OCI-LY7 (cell line): ENCODE measurements at regions not wholly inside any gene's neighbourhood (a gene's known extent, or its start where the extent isn't known, plus 50 kb on each side); places are given as distances from the start of the nearest gene placed in this dataset.

Experiments used
- BruUV-seq: library from RNA; stranded (reverse); fragments of 400-500 nt; replicated peaks from 2 replicates; lab custom pipeline; 2021; lab: Mats Ljungman, UMichigan
- CTCF ChIA-PET: fragments of 300-600 bp; sonication (Branson Sonifier 250); formaldehyde crosslinking; loops from one replicate; lab custom pipeline; 2022; ENCODE audit warnings: antibody characterized with exemption; ENCODE audit not compliant: unreplicated experiment; lab: Charles Lee
- POLR2A ChIA-PET: fragments of 300-600 bp; sonication (Branson Sonifier 250); formaldehyde crosslinking; loops from one replicate; lab custom pipeline; 2022; ENCODE audit warnings: antibody characterized with exemption; lab: Charles Lee
- DNase-seq: peaks from one replicate; pipeline ENCODE4 v3.0.0-alpha.2; 2015; ENCODE audit warnings: low spot score
- H2AFZ ChIP-seq: fragments of 200-600 bp; sonication (generic), shearing (Covaris generic); 2 replicates; pipeline ENCODE4 v1.6.1; 2014; ENCODE audit warnings: mild to moderate bottlenecking, antibody characterized with exemption, low read length, moderate library complexity
- H3K27ac ChIP-seq: fragments of 200-600 bp; sonication (generic); 2 replicates; pipeline ENCODE4 v1.5.1; 2014; ENCODE audit warnings: mixed run types, low read depth, mild to moderate bottlenecking, moderate library complexity, low read length, inconsistent platforms; ENCODE audit not compliant: poor library complexity, severe bottlenecking
- H3K36me3 ChIP-seq: fragments of 200-600 bp; sonication (generic); 2 replicates; pipeline ENCODE4 v1.6.1; 2014; ENCODE audit warnings: mild to moderate bottlenecking, antibody characterized with exemption, low read length, moderate library complexity, mixed read lengths; ENCODE audit not compliant: insufficient read depth
- H3K4me1 ChIP-seq: fragments of 200-600 bp; sonication (generic); 2 replicates; pipeline ENCODE4 v1.5.1; 2014; ENCODE audit warnings: mild to moderate bottlenecking, low read length; ENCODE audit not compliant: insufficient read depth, poor library complexity, severe bottlenecking
- H3K4me2 ChIP-seq: fragments of 200-600 bp; sonication (generic); 2 replicates; pipeline ENCODE4 v1.6.1; 2014; ENCODE audit warnings: mild to moderate bottlenecking, low read length
- H3K4me3 ChIP-seq: fragments of 200-600 bp; sonication (generic); 2 replicates; pipeline ENCODE4 v1.5.1; 2014; ENCODE audit warnings: mild to moderate bottlenecking, low read depth, low read length; ENCODE audit not compliant: poor library complexity, severe bottlenecking
- H3K79me2 ChIP-seq: fragments of 200-600 bp; sonication (generic); 2 replicates; pipeline ENCODE4 v1.6.1; 2016; ENCODE audit warnings: low read depth, mild to moderate bottlenecking, low read length, moderate library complexity, mixed read lengths; ENCODE audit not compliant: insufficient read depth
- H3K9me2 ChIP-seq: fragments of 200-600 bp; sonication (generic); 2 replicates; pipeline ENCODE4 v1.6.1; 2016; ENCODE audit warnings: mild to moderate bottlenecking, low read length, mixed read lengths; ENCODE audit not compliant: insufficient read depth
- H3K9me3 ChIP-seq: fragments of 200-600 bp; sonication (generic); 2 replicates; pipeline ENCODE4 v1.6.1; 2014; ENCODE audit warnings: mild to moderate bottlenecking, mixed run types, low read length, mixed read lengths
- H4K20me1 ChIP-seq: fragments of 200-600 bp; sonication (generic); 2 replicates; pipeline ENCODE4 v1.6.1; 2014; ENCODE audit warnings: mild to moderate bottlenecking, antibody characterized with exemption, low read length, moderate library complexity, mixed read lengths; ENCODE audit not compliant: insufficient read depth
- EZH2phosphoT487 ChIP-seq: fragments of 200-600 bp; sonication (generic); IDR thresholded peaks from 2 replicates; pipeline ENCODE4 v1.6.1; 2018; ENCODE audit warnings: low read depth, borderline replicate concordance, mild to moderate bottlenecking, mixed run types, antibody characterized with exemption, low read length, moderate library complexity, mixed read lengths
- intact Hi-C: fragments of 100-400 bp; cut with micrococcal nuclease; formaldehyde crosslinking; loops from one replicate; pipeline ENCODE4 v1.10.0; 2022; ENCODE audit not compliant: unreplicated experiment
- TF ChIP-seq, protein P1 (sequence below): fragments of 200-600 bp; sonication (generic); conservative IDR thresholded peaks from 2 replicates; pipeline ENCODE4 v1.5.1; 2014; ENCODE audit warnings: mild to moderate bottlenecking, antibody characterized with exemption, low read length, moderate library complexity, mixed read lengths

- peak; percentile 39 for DNase-seq
- no peak overlapping the region for H2AFZ ChIP-seq
- H3K4me1 ChIP-seq: no peaks in the 10 kb centered on the region
- TF ChIP-seq EZH2phosphoT487: no peak
- TF ChIP-seq, protein P1, sequence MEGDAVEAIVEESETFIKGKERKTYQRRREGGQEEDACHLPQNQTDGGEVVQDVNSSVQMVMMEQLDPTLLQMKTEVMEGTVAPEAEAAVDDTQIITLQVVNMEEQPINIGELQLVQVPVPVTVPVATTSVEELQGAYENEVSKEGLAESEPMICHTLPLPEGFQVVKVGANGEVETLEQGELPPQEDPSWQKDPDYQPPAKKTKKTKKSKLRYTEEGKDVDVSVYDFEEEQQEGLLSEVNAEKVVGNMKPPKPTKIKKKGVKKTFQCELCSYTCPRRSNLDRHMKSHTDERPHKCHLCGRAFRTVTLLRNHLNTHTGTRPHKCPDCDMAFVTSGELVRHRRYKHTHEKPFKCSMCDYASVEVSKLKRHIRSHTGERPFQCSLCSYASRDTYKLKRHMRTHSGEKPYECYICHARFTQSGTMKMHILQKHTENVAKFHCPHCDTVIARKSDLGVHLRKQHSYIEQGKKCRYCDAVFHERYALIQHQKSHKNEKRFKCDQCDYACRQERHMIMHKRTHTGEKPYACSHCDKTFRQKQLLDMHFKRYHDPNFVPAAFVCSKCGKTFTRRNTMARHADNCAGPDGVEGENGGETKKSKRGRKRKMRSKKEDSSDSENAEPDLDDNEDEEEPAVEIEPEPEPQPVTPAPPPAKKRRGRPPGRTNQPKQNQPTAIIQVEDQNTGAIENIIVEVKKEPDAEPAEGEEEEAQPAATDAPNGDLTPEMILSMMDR: peak; percentile 72
- ChIA-PET CTCF (interaction anchor here (0.6 kb wide), 1 partner anchor 35 kb away, joined by 4 read pairs; no protein-coding TSS in a partner anchor), POLR2A (interaction anchor here (0.6 kb wide), 2 partner anchors 479 to 669 kb away, joined by 3 read pairs; no protein-coding TSS in a partner anchor)
- H4K20me1 ChIP-seq: no peaks in the 10 kb centered on the region
- H3K4me2 ChIP-seq: no peak overlapping the region
- H3K9me2 ChIP-seq: no peaks in the 10 kb centered on the region
- no peaks in the 10 kb centered on the region for H3K36me3 ChIP-seq
- H3K4me3 ChIP-seq: no peak overlapping the region
- intact Hi-C loops: no loop called here
- H3K27ac ChIP-seq: no peak overlapping the region
- H3K9me3 ChIP-seq: no peaks in the 10 kb centered on the region
- H3K79me2 ChIP-seq: no peaks in the 10 kb centered on the region
- BruUV-seq: no TSS peak
Observed at GRCh38 chr7:117993377-117994003, 120.2 kb upstream of the CTTNBP2 start.

DNA sequence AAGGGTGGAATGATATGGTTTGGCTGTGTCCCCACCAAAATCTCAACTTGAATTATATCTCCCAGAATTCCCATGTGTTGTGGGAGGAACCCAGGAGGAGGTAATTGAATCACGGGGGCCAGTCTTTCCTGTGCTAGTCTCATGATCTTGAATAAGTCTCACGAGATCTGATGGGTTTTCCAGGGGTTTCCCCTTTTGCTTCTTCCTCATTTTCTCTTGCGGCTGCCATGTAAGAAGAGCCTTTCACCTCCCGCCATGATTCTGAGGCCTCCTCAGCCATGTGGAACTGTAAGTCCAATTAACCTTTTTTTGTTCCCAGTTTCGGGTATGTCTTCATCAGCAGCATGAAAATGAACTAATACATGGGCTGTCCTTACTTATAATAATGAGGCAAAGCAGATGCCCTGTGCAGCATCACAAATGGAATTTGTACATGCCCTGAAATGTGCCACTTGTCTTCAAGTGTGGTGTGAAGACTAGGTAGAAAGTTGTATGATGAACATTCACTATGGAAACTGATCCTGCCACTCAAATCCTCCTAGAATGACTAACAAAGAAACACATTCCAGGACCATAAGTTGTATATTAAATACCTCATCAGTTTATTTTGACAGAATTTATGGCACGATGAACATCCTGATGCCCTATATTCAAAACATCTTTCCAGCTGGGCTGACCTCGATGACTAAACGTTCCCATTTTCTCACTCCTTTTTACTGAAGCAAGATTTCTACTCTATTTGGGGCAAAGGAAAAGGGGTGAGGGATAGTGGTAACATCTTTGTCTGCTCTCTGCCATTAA lies 122.8 kb upstream of the CTTNBP2 start:
- no TSS peak for BruUV-seq
- Histone ChIP-seq H3K27ac (no peak overlapping the region), H3K4me1 (no peaks in the 10 kb centered on the region), H3K79me2 (no peaks in the 10 kb centered on the region), H3K4me3 (no peak overlapping the region), H3K36me3 (no peaks in the 10 kb centered on the region), H4K20me1 (no peaks in the 10 kb centered on the region), H3K9me2 (no peaks in the 10 kb centered on the region), H2AFZ (no peak overlapping the region), H3K4me2 (no peak overlapping the region), H3K9me3 (no peaks in the 10 kb centered on the region)
- TF ChIP-seq, protein P1: no peak
- TF ChIP-seq EZH2phosphoT487: no peak
- CTCF ChIA-PET: no interaction called here
- POLR2A ChIA-PET: no interaction called here
- no peak for DNase-seq
- intact Hi-C loops: no loop called here
